ENCODE measurements at regions not wholly inside any gene's neighbourhood (a gene's known extent, or its start where the extent isn't known, plus 50 kb on each side); places are given as distances from the start of the nearest gene placed in this dataset.

- TF ChIP-seq PBX2 (CRISPR knock-in tag; IDR thresholded peaks at IDR 0.05; ENCODE audit: low read depth) (no peak), PBX2 (tag; conservative IDR thresholded peaks at IDR 0.05; ENCODE audit: low read depth) (0 out of 2 replicates have a peak, but pooled peaks have one; percentile 31), KDM2B (CRISPR knock-in tag; IDR thresholded peaks at IDR 0.05) (no peak), SMARCA5 (IDR thresholded peaks at IDR 0.05) (no peak), PRDM10 (IDR thresholded peaks at IDR 0.05; ENCODE audit: partially characterized antibody) (no peak), TSC22D4 (tag; IDR thresholded peaks at IDR 0.05) (no peak), MITF (IDR thresholded peaks at IDR 0.05) (no peak), SAP30 (IDR thresholded peaks at IDR 0.05; ENCODE audit: borderline replicate concordance, insufficient read depth, low read depth, low read length, poor library complexity, severe bottlenecking) (no peak), ZNF764 (CRISPR knock-in tag; IDR thresholded peaks at IDR 0.05; ENCODE audit: low read depth) (no peak), CREM (IDR thresholded peaks at IDR 0.05; ENCODE audit: low read depth) (peak; percentile 79), CHD1 (IDR thresholded peaks at IDR 0.05; ENCODE audit: low read length) (no peak), TCF3 (CRISPR knock-in tag; IDR thresholded peaks at IDR 0.05) (no peak)
Observed at GRCh38 chr16:79409978-79410377, 190.6 kb downstream of the MAF start (continued).
